Renal cortex interstitium (tissue), 11 donors: ENCODE measurements at regions not wholly inside any gene's neighbourhood (a gene's known extent, or its start where the extent isn't known, plus 50 kb on each side); places are given as distances from the start of the nearest gene placed in this dataset.

Experiments
- DNase-seq, 11 donors: peaks; one replicate each; pipeline ENCODE4 v3.0.0-alpha.2; 2013; ENCODE audit warnings: low read depth in 9 of 11, low spot score in 4 of 11; ENCODE audit errors: extremely low read depth in 1 of 11

DNA sequence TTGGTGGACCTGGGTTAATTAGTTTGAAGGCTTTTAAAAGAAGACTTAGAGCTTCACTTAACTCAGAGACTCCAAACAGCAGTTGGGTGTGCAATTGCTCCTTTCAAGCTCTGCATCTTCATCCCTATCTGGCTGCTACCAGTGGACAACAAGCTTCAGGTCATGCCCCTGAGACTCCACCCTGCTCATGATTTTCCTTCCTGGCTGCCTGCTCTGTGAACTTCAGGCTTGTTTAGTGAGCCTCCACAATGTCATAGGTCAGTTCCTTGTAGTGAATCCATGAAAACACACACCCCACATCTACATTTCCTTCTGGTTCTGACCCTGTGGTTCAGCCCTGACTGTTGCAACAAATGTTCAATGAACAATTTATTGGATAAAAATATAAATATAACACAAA is 61.1 kb upstream of the MARCKS start:
- no peak for DNase-seq

DNA sequence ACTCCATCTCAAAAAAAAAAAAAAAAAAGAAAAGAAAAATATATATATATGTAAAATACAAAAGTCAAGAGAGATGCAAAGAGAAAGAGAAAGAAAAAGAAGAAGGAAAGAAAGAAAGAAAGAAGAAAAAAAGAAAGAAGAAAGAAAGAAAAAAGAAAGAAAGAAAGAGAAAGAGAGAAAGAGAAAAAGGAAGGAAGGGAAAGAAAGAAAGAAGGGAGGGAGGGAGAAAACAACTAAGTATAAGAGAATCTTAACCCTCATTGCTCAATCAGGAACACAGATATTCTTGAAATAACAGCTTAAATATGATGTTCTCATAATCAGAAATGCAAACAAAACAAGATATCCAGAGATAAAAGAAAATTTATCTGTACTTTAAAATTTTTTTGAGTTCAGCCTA is 54.4 kb upstream of the MARCKS start:
- DNase-seq: no peak

DNA sequence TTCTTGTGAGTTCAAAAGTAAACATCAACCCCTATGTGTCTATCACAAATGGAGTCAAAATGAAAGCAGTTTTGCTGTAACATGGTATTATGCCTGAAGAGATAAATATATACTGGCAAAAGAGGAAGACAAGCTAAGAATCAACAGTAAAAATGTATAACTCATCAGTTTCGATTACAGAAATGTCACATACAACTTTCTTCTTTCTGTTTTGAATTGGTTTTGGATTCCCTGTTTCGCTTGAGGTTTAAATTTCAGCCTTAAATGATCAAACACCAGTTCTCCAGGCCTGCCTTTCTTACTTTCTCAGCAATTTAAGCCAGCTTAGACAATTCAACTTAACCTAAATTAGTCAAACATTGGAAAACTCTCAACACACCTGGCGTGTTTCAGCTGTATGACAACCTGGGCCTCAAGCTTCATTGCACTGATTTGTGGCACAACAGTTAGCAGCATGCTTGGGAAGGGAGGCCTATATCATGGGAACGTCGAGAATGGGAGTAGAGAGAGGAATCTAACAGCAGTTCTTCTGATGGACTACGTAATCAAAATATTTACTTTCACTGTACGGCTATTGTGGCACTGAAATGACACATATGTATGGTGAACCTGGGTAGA is 51.9 kb upstream of the MARCKS start:
- DNase-seq: no peak

DNA sequence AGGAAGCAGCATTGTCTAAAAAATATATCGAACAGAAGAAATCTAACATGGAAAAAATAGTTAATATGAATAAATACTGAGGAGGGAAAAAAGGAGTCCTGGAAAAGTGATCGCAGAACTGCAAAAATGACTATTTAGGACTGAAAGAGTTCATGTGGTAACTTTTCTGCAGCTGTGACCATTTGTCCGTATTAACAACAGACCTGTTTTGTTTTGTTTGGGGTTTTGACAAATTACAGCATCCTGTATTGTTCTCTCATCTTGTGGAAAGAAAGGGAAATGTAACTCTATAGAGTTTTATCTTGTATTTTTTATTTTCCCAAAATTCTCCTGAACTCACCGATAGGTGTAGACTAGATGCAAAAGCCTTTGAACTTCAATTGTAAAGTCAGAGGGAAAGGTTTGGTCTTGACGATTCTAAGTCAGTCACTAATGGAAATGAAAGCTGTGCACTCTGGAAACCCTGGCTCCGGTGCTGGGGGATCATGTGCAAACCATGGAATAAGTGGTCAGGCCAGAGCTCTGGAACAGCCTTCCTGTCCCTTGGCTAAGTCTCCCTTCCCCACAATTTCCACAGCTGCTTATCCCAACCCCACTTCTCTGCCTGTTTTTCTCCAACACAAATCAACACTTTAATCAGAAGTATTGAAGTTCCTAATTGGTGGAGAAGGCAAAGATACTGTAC is 51.2 kb upstream of the MARCKS start:
- DNase-seq: no peak
